SK-N-SH (cell line): ENCODE measurements at regions not wholly inside any gene's neighbourhood (a gene's known extent, or its start where the extent isn't known, plus 50 kb on each side); places are given as distances from the start of the nearest gene placed in this dataset.

Experiments used
- CTCF ChIA-PET: fragments of 300-600, 350-600 bp; formaldehyde crosslinking; extraction: SDS; loops from one replicate; lab custom pipeline; 2021; lab: Yijun Ruan, JAX
- POLR2A ChIA-PET: fragments of 350-600 bp; sonication (Branson Sonifier 250); formaldehyde crosslinking; extraction: SDS; loops from one replicate; lab custom pipeline; 2020; ENCODE audit warnings: antibody characterized with exemption, inconsistent platforms; lab: Yijun Ruan, JAX
- DNase-seq: peaks from one replicate; pipeline ENCODE4 v3.0.0; 2012
- H2AFZ ChIP-seq: fragments of 200-600 bp; sonication (generic); 2 replicates; pipeline ENCODE4 v1.8.1; 2016; ENCODE audit warnings: antibody characterized with exemption, mild to moderate bottlenecking, low read depth
- H3F3A ChIP-seq: fragments of 200-600 bp; sonication (generic); replicated peaks from 2 replicates; pipeline ENCODE3; 2016; ENCODE audit warnings: antibody characterized with exemption, mild to moderate bottlenecking; ENCODE audit not compliant: insufficient read depth
- H3K27ac ChIP-seq, 2 experiments: fragments of 200-500 bp in 1 of 2; fragments of 200-600 bp in 1 of 2; sonication (Bioruptor generic) in 1 of 2; sonication (generic), shearing (Covaris generic) in 1 of 2; 2 replicates each; pipeline versions ENCODE4 v1.5.1 to v1.6.1; 2014 to 2016; ENCODE audit warnings: low read depth in 2 of 2, inconsistent platforms in 1 of 2, low read length in 1 of 2, mild to moderate bottlenecking in 1 of 2, mixed read lengths in 1 of 2
- H3K27me3 ChIP-seq: fragments of 200-600 bp; sonication (generic), shearing (Covaris generic); 2 replicates; pipeline ENCODE4 v1.6.1; 2016; ENCODE audit warnings: mixed run types; ENCODE audit not compliant: insufficient read depth
- H3K36me3 ChIP-seq, 2 experiments: fragments of 200-500 bp in 1 of 2; fragments of 200-600 bp in 1 of 2; sonication (Bioruptor generic) in 1 of 2; sonication (generic) in 1 of 2; replicated peaks in 1 of 2; 2 replicates each; pipeline versions ENCODE3 to v1.5.1; 2014 to 2016; ENCODE audit warnings: low read length in 1 of 2, mild to moderate bottlenecking in 1 of 2; ENCODE audit not compliant: insufficient read depth in 2 of 2, control insufficient read depth in 1 of 2
- H3K4me1 ChIP-seq, 2 experiments: fragments of 200-500 bp in 1 of 2; fragments of 200-600 bp in 1 of 2; sonication (Bioruptor generic) in 1 of 2; sonication (generic), shearing (Covaris generic) in 1 of 2; 2 replicates each; pipeline versions ENCODE4 v1.5.1 to v1.6.1; 2014 to 2016; ENCODE audit warnings: low read depth in 1 of 2, low read length in 1 of 2, mixed run types in 1 of 2; ENCODE audit not compliant: insufficient read depth in 2 of 2, control insufficient read depth in 1 of 2
- H3K4me2 ChIP-seq: fragments of 200-600 bp; sonication (generic), shearing (Covaris generic); 2 replicates; pipeline ENCODE4 v1.6.1; 2017; ENCODE audit warnings: mixed run types
- H3K4me3 ChIP-seq, 2 experiments: fragments of 200-500 bp in 1 of 2; fragments of 200-600 bp in 1 of 2; sonication (Bioruptor generic) in 1 of 2; sonication (generic), shearing (Covaris generic) in 1 of 2; 2 replicates each; pipeline versions ENCODE4 v1.5.1 to v1.8.1; 2014 to 2016; ENCODE audit warnings: low read depth in 2 of 2, inconsistent platforms in 1 of 2, low read length in 1 of 2, mild to moderate bottlenecking in 1 of 2, mixed read lengths in 1 of 2, moderate library complexity in 1 of 2
- H3K79me2 ChIP-seq: fragments of 200-600 bp; sonication (generic); 2 replicates; pipeline ENCODE4 v1.8.1; 2017; ENCODE audit warnings: mild to moderate bottlenecking; ENCODE audit not compliant: insufficient read depth
- H3K9ac ChIP-seq: fragments of 200-600 bp; sonication (generic); 2 replicates; pipeline ENCODE4 v1.6.1; 2017; ENCODE audit warnings: mixed run types
- H3K9me2 ChIP-seq: fragments of 200-600 bp; sonication (generic); 2 replicates; pipeline ENCODE4 v1.6.1; 2017; ENCODE audit warnings: mixed run types
- H3K9me3 ChIP-seq: fragments of 200-600 bp; sonication (generic); 2 replicates; pipeline ENCODE4 v1.6.1; 2017; ENCODE audit warnings: mixed run types, mild to moderate bottlenecking, moderate library complexity
- H4K20me1 ChIP-seq: fragments of 200-600 bp; sonication (generic); 2 replicates; pipeline ENCODE4 v1.6.1; 2017; ENCODE audit warnings: mild to moderate bottlenecking, mixed run types; ENCODE audit not compliant: insufficient read depth
- ELF1 ChIP-seq: IDR thresholded peaks from 2 replicates; pipeline ENCODE4 v1.4.0; 2012
- EZH2phosphoT487 ChIP-seq: fragments of 200-600 bp; sonication (generic); IDR thresholded peaks from 2 replicates; pipeline ENCODE4 v1.6.1; 2017; ENCODE audit warnings: low read depth, mixed run types, mild to moderate bottlenecking, antibody characterized with exemption, moderate library complexity, borderline replicate concordance
- MAX ChIP-seq: IDR thresholded peaks from 2 replicates; pipeline ENCODE4 v1.4.0; 2012; ENCODE audit warnings: low read depth
- MEF2A ChIP-seq: IDR thresholded peaks from 2 replicates; pipeline ENCODE4 v1.4.0; 2012; ENCODE audit warnings: low read depth, borderline replicate concordance
- MXI1 ChIP-seq: IDR thresholded peaks from 2 replicates; pipeline ENCODE4 v1.6.1; 2012; ENCODE audit warnings: mild to moderate bottlenecking, low read depth, low read length, improper control_type of control experiment
- RXRA ChIP-seq: IDR thresholded peaks from 2 replicates; pipeline ENCODE4 v1.4.0; 2012; ENCODE audit warnings: low read depth, mild to moderate bottlenecking, borderline replicate concordance
- SMC3 ChIP-seq: IDR thresholded peaks from 2 replicates; pipeline ENCODE4 v1.6.1; 2012; ENCODE audit warnings: low read depth, low read length, improper control_type of control experiment
- WGBS: methylation state at CpG from one replicate; pipeline ENCODE4 v1.1.6; 2017; ENCODE audit warnings: low lambda C conversion rate; 5-methylcytosine and 5-hydroxymethylcytosine counted together
- TF ChIP-seq, protein P1 (sequence below): fragments of 150-350 bp; IDR thresholded peaks from 2 replicates; pipeline ENCODE4 v1.6.1; 2016; ENCODE audit warnings: mild to moderate bottlenecking, low read depth, low read length
- TF ChIP-seq, protein P2 (sequence below): fragments of 150-350 bp; IDR thresholded peaks from 2 replicates; pipeline ENCODE4 v1.6.1; 2017; ENCODE audit warnings: antibody characterized with exemption, low read length, low read depth, borderline replicate concordance
- TF ChIP-seq, protein P3 (sequence below): IDR thresholded peaks from 2 replicates; pipeline ENCODE4 v1.4.0; 2012; ENCODE audit warnings: low read depth, borderline replicate concordance

DNA sequence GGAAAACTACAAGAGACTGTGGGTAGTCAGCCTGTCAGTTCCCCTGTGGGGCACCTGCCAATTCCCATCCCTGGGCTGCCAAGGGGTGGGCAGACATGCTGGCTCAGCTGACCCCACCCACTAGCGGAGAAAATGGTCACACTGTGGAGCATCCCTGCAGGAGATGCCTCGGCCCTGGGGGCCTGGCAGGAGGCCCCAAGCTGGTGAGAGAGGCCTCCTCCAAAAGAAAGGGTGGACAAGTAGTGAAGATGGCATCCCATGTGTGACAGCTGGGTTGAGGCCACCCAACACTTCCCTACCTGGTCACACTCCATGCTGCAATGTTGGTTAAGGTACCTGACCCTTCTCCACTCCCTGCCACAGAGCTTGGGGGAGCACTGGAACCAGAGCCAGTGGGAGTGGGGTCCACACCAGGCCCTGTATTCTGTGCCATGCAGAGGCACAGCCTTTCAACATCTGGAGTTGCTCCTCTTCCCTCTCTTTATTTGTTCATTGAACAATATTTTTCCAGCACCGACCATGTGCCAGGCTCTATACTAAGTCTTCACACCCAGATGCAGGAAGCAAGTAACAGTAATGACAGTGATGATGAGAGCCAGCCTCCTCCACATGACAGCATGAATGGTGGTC, 59.5 kb downstream of the KLHDC7A start (continued):
- TF ChIP-seq, protein P1, sequence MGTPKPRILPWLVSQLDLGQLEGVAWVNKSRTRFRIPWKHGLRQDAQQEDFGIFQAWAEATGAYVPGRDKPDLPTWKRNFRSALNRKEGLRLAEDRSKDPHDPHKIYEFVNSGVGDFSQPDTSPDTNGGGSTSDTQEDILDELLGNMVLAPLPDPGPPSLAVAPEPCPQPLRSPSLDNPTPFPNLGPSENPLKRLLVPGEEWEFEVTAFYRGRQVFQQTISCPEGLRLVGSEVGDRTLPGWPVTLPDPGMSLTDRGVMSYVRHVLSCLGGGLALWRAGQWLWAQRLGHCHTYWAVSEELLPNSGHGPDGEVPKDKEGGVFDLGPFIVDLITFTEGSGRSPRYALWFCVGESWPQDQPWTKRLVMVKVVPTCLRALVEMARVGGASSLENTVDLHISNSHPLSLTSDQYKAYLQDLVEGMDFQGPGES: no peak

- H3K4me3 ChIP-seq: no peak overlapping the region
- H3F3A ChIP-seq: no peaks in the 10 kb centered on the region
- H3K27me3 ChIP-seq: no peaks in the 10 kb centered on the region
- TF ChIP-seq RXRA (no peak), SMC3 (no peak), ELF1 (no peak), MXI1 (no peak), MEF2A (no peak), EZH2phosphoT487 (no peak), MAX (no peak)
- TF ChIP-seq, protein P2, sequence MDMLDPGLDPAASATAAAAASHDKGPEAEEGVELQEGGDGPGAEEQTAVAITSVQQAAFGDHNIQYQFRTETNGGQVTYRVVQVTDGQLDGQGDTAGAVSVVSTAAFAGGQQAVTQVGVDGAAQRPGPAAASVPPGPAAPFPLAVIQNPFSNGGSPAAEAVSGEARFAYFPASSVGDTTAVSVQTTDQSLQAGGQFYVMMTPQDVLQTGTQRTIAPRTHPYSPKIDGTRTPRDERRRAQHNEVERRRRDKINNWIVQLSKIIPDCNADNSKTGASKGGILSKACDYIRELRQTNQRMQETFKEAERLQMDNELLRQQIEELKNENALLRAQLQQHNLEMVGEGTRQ: no peak
- TF ChIP-seq, protein P3, sequence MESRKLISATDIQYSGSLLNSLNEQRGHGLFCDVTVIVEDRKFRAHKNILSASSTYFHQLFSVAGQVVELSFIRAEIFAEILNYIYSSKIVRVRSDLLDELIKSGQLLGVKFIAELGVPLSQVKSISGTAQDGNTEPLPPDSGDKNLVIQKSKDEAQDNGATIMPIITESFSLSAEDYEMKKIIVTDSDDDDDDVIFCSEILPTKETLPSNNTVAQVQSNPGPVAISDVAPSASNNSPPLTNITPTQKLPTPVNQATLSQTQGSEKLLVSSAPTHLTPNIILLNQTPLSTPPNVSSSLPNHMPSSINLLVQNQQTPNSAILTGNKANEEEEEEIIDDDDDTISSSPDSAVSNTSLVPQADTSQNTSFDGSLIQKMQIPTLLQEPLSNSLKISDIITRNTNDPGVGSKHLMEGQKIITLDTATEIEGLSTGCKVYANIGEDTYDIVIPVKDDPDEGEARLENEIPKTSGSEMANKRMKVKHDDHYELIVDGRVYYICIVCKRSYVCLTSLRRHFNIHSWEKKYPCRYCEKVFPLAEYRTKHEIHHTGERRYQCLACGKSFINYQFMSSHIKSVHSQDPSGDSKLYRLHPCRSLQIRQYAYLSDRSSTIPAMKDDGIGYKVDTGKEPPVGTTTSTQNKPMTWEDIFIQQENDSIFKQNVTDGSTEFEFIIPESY: no peak
- TF ChIP-seq, all 33 proteins: peak for 0
- Histone ChIP-seq H3K9me3 (no peaks in the 10 kb centered on the region), H4K20me1 (no peaks in the 10 kb centered on the region), H3K9ac (no peak overlapping the region), H3K79me2 (no peaks in the 10 kb centered on the region), H3K4me1 (no peaks in the 10 kb centered on the region; a peak in 1 of 4 replicates), H2AFZ (no peak overlapping the region), H3K27ac (no peak overlapping the region), H3K36me3 (no peaks in the 10 kb centered on the region), H3K9me2 (no peaks in the 10 kb centered on the region), H3K4me2 (no peak overlapping the region)
- ChIA-PET POLR2A (no interaction called here), CTCF (no interaction called here)
- DNase-seq: no peak
- whole genome bisulfite sequencing: 54% methylated on average over 9 of the region's 9 CpGs
Observed at GRCh38 chr1:18541046-18541795, 60.5 kb downstream of the KLHDC7A start.
